HG03066 (cell line): ENCODE measurements at regions not wholly inside any gene's neighbourhood (a gene's known extent, or its start where the extent isn't known, plus 50 kb on each side); places are given as distances from the start of the nearest gene placed in this dataset.
"Not testable (repeated sequence)": the region's sequence is repeated elsewhere in the genome, so short reads cannot be mapped to it uniquely, and the experiment has no call there.

ENCODE experiments used
- ATAC-seq: cut with Tn5 transposase; IDR thresholded peaks from one replicate; pipeline ENCODE4 v1.9.1; 2021; ENCODE audit warnings: low read depth; ENCODE audit not compliant: unreplicated experiment

DNA sequence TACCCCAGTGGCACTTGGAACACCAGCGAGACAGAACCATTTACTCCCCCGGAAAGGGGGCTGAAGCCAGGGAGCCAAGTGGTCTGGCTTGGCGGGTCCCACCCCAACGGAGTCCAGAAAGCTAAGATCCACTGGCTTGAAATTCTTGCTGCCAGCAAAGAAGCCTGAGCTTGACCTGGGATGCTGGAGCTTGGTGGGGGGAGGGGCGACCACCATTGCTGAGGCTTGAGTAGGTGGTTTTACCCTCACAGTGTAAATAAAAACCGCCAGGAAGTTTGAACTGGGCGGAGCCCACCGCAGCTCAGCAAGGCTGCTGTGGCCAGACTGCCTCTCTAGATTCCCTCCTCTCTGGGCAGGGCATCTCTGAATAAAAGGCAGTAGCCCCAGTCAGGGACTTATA lies 62.8 kb downstream of the RPS24 start:
- ATAC-seq, result not testable (repeated sequence)

DNA sequence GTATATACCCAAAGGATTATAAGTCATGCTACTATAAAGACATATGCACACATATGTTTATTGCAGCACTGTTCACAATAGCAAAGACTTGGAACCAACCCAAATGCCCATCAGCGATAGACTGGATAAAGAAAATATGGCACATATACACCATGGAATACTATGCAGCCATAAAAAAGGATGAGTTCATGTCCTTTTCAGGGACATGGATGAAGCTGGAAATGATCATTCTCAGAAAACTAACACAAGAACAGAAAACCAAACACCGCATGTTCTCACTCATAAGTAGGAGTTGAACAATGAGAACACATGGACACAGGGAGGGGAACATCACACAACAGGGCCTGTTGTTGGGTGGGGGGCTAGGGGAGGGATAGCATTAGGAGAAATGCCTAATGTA lies 68.9 kb downstream of the RPS24 start:
- not testable (repeated sequence) for ATAC-seq

DNA sequence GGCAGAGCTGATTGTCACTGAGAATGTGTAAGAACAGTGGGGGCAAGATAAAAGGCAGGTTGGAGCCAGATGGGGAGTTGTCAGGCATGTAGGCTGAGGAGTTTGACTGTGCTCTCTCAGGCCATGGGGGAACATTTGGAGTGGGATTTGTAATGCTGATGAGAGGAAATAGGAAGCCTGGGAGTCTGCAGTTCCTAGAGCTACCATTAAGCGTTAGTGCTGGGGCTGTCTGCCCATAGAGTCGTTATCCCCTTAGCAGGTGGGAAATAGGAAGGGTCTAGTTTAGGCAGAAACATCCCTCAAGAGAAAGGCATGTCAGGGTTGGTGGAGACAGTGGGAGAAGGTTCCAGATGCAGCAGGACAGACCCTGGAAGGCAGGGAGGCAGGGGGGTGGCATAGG lies 75.5 kb downstream of the RPS24 start:
- ATAC-seq, result no peak

DNA sequence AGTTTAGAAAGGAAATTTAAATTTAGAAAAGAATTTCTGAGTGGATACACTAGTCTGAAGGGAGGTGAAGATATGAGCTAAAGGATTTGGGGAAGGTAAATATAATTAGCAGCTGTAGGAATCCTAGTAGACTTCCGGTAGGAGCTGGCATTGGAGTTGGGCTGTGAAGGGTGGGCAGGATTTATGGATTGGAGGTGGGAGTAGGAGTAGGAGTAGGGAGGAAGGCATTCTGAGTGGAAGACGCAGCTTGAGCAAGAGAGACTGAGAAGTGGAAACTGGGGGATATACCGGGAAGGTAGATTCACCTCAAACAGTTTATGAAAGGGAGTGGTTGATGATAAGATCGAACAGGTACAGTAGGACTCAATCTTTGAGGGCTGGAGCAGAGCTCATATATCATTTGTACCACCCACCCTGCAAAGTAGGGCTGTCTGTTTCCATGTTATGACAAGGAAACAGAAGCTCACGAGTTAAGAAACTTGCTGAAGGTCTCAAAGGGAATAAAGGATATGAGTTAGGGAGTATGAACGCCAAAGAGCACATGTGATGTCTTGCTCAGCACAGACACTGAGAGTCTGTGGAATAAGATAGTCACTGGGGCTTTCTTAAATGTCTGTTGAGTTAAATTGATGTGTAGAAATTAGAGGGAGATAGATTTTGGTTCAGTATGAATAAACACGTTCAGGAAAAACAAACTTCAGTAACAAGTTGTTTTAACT lies 81.6 kb downstream of the RPS24 start:
- no peak for ATAC-seq

DNA sequence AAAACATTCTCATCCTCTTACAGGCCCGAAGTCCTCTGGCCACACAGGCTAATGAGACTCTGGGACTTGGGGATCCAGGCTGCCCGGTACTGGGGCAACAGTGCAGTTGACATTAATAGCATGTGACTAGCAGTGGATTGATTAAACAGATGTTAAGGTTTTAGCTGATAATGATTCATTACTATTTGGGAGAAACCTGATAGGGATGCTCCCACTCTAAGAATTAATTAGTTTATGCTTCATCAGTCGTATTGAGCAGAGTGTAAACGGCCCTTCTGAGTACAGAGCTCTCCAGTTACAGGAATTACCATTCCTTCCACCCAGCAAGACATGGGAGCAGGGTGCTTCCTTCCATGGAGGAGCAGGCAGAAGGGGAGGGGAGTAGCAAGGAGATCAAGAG lies 82.7 kb downstream of the RPS24 start:
- no peak for ATAC-seq

DNA sequence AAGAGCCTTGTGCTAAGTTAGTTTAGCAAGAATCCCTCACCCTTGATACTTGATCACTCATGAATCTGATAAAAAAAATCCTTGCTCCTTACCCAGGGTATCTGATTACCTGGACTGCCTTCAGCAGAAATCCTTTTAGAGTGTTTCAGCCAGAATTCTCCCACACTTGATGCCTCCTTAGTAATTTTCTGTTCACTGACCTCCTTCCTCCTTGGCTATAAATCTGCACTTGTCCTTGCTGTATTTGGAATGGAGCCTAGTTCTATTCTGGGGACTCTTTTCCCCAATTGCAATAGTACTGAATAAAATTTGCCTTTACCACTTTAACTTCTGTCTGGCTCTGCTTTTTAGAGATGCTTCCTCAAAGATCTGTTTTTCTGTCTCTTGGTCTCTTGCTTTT lies 84.9 kb downstream of the RPS24 start:
- ATAC-seq, result no peak

DNA sequence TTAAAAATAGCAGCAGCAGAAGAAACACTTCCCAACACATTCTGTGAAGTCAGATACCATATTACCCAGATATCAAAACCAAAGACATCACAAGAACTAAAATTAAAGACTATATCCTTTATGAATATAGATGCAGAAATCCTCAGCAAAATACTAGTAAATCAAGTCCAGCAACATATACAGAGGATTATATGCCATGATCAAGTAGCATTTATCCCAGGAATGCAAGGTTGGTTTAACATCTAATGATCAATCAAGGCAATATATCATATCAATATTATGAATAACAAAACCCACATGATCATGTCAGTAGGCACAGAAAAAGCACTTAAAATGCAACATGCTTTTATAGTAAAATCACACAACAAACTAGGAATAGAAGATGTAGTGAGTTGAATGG lies 88.1 kb downstream of the RPS24 start:
- ATAC-seq, result no peak

DNA sequence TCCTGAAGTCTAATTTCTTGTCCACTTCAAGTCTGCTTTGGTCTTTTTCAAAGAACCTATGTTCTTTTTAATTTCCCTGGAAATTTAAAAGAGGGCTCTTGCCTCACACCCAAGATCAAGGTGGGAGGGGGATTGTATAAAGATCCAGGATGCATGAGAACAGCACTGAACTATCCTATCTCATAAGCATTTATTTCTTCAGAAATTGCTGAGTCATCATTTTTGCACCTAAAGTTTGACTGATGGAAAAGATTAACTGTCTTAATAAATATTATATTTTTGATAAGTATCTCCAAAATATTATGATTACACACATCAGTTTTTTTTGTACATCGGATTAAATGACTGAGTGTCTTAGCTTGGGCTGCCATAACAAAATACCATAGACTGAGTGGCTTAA lies 90.5 kb downstream of the RPS24 start:
- no peak for ATAC-seq

DNA sequence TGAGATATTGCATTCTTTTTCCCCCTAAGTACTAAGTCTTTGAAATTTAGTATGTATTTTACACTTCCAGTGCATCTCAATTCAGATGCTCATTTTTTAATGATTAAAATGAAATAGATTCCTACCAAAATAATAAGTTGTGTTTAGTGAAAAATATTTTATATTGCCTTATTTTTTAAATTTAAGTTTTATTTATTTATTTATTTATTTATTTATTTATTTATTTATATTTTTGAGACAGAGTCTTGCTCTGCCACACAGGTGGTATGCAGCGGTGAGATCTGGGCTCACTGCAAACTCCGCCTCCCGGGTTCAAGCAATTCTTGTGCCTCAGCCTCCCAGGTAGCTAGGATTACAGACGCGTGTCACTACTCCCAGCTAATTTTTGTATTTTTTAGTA lies 95.5 kb downstream of the RPS24 start:
- no peak for ATAC-seq

DNA sequence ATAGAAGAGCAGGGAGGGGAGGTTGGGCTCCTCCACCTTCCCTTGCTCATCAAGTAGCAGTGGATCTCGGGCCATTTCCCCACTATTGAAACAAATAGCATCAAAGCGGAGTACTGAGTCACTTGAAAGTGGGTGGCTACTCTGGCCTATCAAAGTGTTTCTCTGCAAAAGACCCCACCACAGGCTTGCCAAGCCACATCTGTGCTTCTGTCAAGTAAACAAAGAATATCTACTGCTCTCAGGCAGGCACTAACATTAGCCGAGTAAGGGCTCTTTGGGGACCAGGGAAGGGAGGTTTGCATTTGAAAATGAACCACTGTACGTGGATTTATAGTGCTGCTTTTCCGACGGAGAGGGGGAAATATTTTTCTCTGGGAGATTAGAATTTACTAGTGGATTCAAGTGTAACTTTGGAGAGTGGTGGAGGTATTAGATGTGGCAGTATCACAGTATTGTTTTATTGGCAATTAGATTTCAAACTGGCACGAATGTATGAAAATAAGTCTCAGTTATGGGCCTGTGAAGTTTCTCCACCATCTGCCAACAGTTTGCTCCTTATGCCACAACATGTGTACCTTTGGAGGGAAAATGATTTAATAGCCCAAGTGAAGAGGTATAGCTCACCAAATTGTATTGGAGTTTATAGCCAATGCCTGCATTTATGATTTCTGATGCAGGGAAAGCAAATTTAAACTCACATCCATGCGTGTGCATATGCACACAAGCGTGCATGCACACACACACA lies 97.5 kb downstream of the RPS24 start:
- no peak for ATAC-seq

DNA sequence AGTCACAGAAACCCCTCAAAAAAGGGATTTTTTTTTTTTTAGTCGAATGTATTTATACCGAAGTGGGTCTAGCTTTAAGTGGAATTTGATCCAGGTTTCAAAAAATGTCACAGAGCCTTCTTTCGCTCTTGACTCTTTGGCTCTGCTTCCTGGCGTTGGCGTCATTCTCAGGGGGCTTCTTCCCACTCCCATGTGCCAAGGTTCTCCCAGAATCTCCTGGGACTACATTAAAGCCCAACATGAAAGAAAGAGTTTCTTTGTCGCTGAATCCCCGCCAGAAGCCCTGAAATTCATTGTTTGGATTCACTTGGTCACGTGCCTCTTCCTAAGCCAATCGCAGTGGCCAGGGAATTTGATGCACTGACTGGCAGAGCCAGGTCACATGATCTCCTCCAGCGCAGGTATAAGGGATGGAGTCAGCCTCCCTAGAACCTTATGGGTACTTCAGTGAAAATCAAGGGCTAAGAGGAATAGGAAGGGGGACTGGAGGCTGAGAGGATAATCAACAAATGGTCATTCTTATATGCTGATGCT lies 101.2 kb downstream of the RPS24 start:
- no peak for ATAC-seq

DNA sequence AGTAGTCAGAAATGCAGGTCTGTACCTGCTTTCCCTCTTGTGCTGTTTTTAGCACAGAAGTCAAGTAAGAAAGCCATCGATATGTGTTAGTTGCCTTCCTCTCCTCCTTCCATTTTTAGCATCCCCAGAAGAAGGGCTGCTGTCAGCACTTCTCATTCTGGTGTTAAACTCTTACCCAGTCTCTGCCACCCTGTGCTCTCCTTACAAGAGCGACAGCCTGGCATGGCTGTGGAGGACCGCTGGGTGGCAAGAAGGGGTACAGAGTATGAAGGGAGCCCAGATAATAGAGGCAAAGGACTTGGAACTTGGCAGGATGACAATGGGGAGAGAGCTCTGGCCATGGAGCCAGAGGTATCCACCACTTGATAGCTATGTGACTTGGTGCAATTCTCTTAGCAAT lies 103.5 kb downstream of the RPS24 start:
- ATAC-seq, result no peak

DNA sequence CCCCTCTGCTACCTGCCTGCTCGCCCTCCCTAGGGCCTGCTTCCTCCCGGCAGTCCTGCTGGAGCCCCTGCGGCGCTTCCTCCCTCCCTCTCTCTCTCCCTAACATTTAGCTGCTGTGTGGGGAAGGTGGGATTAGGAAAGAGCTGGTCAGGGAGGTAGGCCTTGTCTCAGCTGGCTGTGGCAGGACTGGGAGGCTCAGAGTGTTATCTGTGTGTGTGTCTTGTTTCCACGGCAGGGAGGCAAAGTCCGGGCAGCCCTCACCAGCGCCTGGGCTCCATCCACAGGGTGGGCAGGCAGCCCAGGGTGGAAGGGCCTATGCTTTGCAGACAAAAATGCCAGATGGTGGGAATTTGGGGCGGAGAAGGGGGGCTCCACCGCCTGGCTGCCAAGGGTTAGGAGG lies 105.7 kb downstream of the RPS24 start:
- no peak for ATAC-seq

DNA sequence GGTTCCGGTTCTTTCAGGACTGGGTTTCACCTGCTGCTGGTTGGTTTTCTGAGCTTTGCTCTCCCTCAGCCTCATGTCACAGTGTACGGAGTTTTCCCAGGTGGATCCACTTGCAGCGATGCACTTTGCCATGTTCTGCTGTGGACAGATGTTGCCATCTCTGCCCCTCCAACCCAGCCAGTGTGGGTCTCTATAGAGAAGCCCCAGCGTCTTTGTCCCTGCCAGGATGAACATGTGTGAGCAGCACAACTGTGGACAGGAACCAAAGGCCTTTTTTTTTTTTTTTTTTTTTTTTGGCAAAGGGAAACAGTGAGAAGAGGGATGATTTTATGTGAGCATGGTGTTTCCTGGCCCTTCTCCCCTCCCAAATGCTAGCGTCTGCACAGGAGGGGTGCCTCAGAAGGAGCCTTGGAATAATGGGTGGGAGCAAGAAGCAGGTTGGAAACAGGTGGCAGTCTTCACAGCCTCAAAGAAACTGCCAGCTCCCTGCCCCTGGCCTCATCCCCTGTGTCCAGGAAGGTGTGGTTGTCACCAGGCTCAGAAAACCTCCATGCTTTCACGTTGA lies 106.5 kb downstream of the RPS24 start:
- ATAC-seq, result no peak

DNA sequence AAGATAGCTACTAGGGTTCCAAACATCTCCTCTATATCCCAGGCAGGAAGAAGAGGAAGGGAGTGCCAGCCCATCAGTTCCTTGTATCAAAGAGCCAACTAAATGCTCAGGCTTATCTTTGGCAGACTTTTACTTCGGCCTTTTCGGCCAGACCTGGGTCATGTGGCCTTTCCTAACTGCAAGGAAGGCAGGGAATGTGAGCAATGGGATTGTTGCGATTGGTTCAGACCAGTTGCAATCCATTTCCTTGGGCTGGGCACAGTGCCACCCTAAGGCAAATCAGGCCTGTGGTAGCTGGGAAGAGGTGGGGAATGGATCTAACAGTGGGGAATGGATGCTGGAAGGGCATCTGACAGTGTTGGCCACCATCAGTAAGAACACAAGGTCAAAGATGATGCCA lies 109.9 kb downstream of the RPS24 start:
- ATAC-seq, result no peak

DNA sequence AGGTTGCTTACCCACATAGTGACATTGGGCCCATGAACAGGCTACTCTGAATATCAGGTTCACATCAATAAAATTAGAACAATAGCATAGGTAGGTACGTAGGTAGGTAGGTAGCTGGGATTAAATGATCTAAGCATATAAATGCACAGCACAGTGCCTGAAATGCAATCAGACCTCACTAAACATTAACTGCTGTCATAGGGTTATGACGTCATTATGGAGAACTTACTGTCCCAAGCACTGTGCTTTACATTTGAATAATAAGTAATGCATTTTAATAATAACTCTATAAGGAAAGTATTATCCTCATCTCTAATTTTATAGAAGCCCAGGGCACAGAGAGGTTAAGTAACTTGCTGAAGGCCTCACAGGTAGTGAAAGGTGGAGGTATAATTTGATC lies 112.5 kb downstream of the RPS24 start:
- ATAC-seq, result no peak

DNA sequence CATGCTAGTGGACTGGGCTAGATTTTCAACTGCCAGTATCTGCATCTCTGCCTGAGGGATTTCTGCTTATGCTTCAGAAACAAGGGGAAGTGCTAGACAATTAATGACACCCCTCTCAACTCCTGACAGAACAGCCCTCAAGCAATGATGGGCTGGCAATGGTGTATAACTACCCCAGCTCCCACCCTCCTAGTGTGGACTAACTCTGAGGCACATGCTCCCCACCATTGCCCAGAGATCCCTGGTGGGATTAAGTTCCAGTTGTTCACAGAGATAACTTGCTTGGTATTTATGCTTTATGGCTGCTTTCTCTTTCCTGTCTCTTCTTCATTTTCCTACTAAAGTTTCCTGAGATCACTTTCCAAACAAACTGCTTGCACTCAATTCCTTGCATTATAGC lies 113.5 kb downstream of the RPS24 start:
- ATAC-seq, result no peak

DNA sequence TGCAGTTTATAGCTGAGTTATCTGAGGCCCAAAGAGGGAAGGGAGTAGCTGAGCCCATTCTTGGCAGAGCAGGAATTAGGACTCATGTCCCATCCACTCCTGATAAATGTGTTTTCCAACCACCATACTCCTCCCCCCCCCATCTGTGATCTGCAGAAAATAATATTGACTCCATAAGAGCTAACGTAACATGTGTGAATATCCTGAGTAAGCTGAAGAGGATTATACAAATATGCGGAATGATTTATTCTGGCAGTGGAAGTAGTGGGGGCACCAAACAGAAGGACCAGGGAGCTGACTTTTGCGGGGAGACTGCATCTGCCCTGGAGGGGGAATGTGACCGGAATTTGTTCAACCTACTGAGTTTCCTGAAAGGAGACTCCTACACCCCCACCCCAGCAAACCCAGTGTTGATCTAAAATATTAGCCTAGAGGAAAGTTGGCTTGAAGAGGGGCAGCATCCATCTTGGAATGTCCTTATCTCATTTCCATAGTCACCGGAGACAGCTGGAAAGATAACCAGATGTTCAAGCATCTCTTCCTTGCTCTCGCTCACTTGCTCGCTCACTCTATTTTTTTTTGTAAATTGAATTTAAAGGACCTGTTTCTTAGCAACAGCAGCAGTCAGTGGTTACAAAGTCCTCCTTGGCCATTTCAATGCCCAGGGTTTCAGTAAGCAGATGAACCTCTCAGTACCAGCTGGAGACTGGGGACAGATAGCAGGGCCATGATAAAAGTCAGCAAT lies 114.7 kb downstream of the RPS24 start:
- ATAC-seq, result no peak

DNA sequence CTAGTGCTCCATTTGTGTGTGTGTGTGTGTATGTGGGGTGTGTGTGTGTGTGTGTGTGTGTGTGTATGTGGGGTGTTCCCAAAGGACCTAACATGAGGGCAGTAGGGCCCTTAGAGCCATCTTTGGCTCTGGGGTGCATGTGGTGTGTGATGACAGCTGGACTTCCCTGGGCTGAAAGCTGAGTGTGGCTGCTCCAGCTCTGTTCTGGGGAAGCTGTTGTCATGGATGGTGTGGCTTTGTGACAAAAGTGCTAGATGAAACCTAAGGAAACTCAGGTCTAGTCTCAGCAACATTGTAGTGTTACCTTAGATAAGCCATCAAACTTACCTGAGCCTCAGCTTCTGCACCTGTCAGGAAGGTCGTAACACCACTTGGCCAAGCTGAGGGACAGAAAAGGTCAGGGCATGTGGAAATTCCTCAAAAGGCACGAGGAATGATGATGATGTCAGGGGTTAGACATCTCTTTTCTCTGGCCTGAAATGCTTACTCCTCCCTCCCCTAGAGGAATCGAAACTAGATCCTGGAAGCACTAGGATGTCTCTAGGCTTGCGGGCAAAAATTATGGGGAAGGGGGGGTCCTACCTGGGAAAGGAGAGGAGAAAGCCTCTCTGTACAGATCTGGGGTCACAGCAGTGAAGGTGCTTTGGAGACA lies 115.4 kb downstream of the RPS24 start:
- ATAC-seq, result no peak

DNA sequence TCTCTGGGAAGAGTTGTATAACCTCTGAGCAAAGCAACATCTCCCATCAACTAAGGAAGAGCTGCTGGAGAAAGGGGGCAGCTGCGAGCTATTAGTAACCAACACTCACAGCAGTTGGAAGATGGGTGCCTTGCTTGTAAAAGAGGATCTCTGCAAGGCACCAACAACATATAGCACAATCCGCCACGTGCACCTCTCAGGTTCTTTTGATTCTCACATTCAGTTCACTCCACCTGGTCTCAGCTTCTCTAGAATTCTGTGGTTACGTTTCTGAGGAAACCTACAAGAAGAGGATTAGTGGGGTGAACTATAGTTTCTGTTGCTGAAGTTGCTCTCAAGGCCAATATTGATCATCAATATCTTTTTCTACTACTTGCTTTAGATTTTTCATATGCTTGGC lies 117.1 kb downstream of the RPS24 start:
- no peak for ATAC-seq

DNA sequence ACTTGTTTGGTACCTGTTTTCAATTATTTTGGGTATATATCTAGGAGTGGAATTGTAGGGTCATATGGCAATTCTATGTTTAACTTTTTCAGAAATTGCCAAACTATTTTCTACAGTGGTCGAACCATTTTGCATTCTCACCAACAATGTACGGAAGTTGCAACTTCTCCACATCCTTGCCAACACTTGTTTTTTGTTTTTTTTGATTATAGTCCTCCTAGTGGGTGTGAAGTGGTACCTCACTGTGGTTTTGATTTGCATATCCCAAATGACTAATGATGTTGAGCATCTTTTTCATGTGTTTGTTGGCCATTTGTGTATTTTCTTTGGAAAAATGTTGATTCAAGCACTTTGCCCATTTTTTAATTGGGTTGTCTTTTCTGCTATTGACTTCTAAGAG lies 122.1 kb downstream of the RPS24 start:
- no peak for ATAC-seq
